ENCODE measurements at regions not wholly inside any gene's neighbourhood (a gene's known extent, or its start where the extent isn't known, plus 50 kb on each side); places are given as distances from the start of the nearest gene placed in this dataset.

- POLR2A ChIA-PET, result no interaction called here
- H3K4me2 ChIP-seq (ENCODE audit: low read depth, low read length), result no peak overlapping the region
- H3K27ac ChIP-seq (ENCODE audit: extremely low read length, insufficient read depth, low read length), result no peak overlapping the region
- ATAC-seq, result no peak
- BruUV-seq (replicated peaks), result no TSS peak
- TF ChIP-seq ZNF550 (CRISPR knock-in tag; IDR thresholded peaks at IDR 0.05; ENCODE audit: borderline replicate concordance) (no peak), ZBTB20 (CRISPR knock-in tag; IDR thresholded peaks at IDR 0.05; ENCODE audit: borderline replicate concordance, low read depth) (no peak), PRDM4 (CRISPR knock-in tag; IDR thresholded peaks at IDR 0.05; ENCODE audit: borderline replicate concordance) (no peak), FOSL1 (CRISPR knock-in tag; IDR thresholded peaks at IDR 0.05; ENCODE audit: borderline replicate concordance) (no peak), RNF2 (conservative IDR thresholded peaks at IDR 0.05; ENCODE audit: low read depth) (no peak), GATAD1 (CRISPR knock-in tag; IDR thresholded peaks at IDR 0.05) (no peak), ZNF577 (CRISPR knock-in tag; IDR thresholded peaks at IDR 0.05; ENCODE audit: borderline replicate concordance, low read depth) (no peak), ZNF768 (CRISPR knock-in tag; IDR thresholded peaks at IDR 0.05) (no peak), ZNF564 (CRISPR knock-in tag; IDR thresholded peaks at IDR 0.05) (no peak), ARID5B (CRISPR knock-in tag; IDR thresholded peaks at IDR 0.05) (no peak), ZFP41 (CRISPR knock-in tag; IDR thresholded peaks at IDR 0.05; ENCODE audit: borderline replicate concordance) (no peak), ZNF784 (CRISPR knock-in tag; IDR thresholded peaks at IDR 0.05; ENCODE audit: borderline replicate concordance) (no peak), ESRRA (CRISPR knock-in tag; IDR thresholded peaks at IDR 0.05; ENCODE audit: low read depth) (no peak), SRY (CRISPR knock-in tag; IDR thresholded peaks at IDR 0.05) (no peak), MEIS1 (CRISPR knock-in tag; IDR thresholded peaks at IDR 0.05; ENCODE audit: borderline replicate concordance) (no peak), NFRKB (IDR thresholded peaks at IDR 0.05) (no peak), THAP11 (CRISPR knock-in tag; IDR thresholded peaks at IDR 0.05) (no peak), NFATC3 (CRISPR knock-in tag; IDR thresholded peaks at IDR 0.05) (no peak)
- H2AFZ ChIP-seq (ENCODE audit: low read length), result no peak overlapping the region
- intact Hi-C loops (cut with micrococcal nuclease; ENCODE audit: unreplicated experiment), result no loop called here
- H3K9me3 ChIP-seq (ENCODE audit: low read length), result no peaks in the 10 kb centered on the region
- H3K4me3 ChIP-seq (replicated peaks in 1 of 3; ENCODE audit: insufficient read depth in 1 of 3, low read depth in 2 of 3, low read length in 3 of 3), result no peak overlapping the region
- H3K4me1 ChIP-seq (ENCODE audit: insufficient read depth, low read length), result no peaks in the 10 kb centered on the region
- no peaks in the 10 kb centered on the region for H3K36me3 ChIP-seq (replicated peaks in 1 of 2; ENCODE audit: control insufficient read depth in 1 of 2, insufficient read depth in 2 of 2, low read length in 2 of 2)
- no peaks in the 10 kb centered on the region; a peak in 1 of 5 replicates for H3K27me3 ChIP-seq (ENCODE audit: control insufficient read depth in 1 of 2, insufficient read depth in 2 of 2, low read length in 2 of 2)
- no peak for DNase-seq (ENCODE audit: low spot score)
- 0% methylated on average over 2 of the region's 2 CpGs for WGBS (ENCODE audit: low lambda C conversion rate)
- no peaks in the 10 kb centered on the region for H3K79me2 ChIP-seq (ENCODE audit: insufficient read depth, low read length)
- CTCF ChIA-PET (ENCODE audit: low intra/inter-chr PET ratio, low total read pairs), result no interaction called here
- FAIRE-seq, result no peak
- no peak overlapping the region for H3K9ac ChIP-seq (ENCODE audit: insufficient read depth, low read depth, low read length)
- H4K20me1 ChIP-seq (ENCODE audit: insufficient read depth, low read length), result no peaks in the 10 kb centered on the region
- in situ Hi-C loops (cut with HindIII; ENCODE audit: extremely low pct_ligation_motif_present, low pct_unique_long_range_greater_than_20kb), result no loop called here
Observed at GRCh38 chr14:98871796-98872195, 400.2 kb downstream of the BCL11B start.

All from HepG2 (cell line).